ENCODE measurements at regions not wholly inside any gene's neighbourhood (a gene's known extent, or its start where the extent isn't known, plus 50 kb on each side); places are given as distances from the start of the nearest gene placed in this dataset.

GRCh38 chr18:34978953-34979608 lies 62.1 kb upstream of the MAPRE2 start:
- peak; percentile 23 for DNase-seq

GRCh38 chr18:34981487-34981886 lies 59.7 kb upstream of the MAPRE2 start:
- DNase-seq = no peak

GRCh38 chr18:34985963-34986362 lies 55.2 kb upstream of the MAPRE2 start:
- no peak for DNase-seq

- DNase-seq = no peak
Measured at GRCh38 chr18:34990597-34990996, 50.6 kb upstream of the MAPRE2 start.

GRCh38 chr18:34991152-34991551 lies 50.1 kb upstream of the MAPRE2 start:
- DNase-seq = no peak

Data from NCI-H526 treated with DMSO at 0.1 percent for 48 hours (cell line).